Caki2 (cell line): ENCODE measurements at regions not wholly inside any gene's neighbourhood (a gene's known extent, or its start where the extent isn't known, plus 50 kb on each side); places are given as distances from the start of the nearest gene placed in this dataset.
"Not testable (repeated sequence)": the region's sequence is repeated elsewhere in the genome, so short reads cannot be mapped to it uniquely, and the experiment has no call there.

Experiments
- DNase-seq: peaks from one replicate; pipeline ENCODE4 v3.0.0-alpha.2; 2015; ENCODE audit warnings: low read depth
- in situ Hi-C: cut with HindIII; loops from 2 replicates; pipeline ENCODE4 v1.10.0; 2016; ENCODE audit warnings: low sequenced_read_pairs, low pct_unique_long_range_greater_than_20kb, mixed read lengths

- DNase-seq = no peak
- in situ Hi-C loops = no loop called here
Measured at GRCh38 chr6:141402489-141402888, 730.2 kb upstream of the GJE1 start.

GRCh38 chr6:141401851-141402250 lies 730.9 kb upstream of the GJE1 start:
- no peak for DNase-seq
- in situ Hi-C loops = no loop called here

GRCh38 chr6:141401168-141401567 lies 731.6 kb upstream of the GJE1 start:
- DNase-seq = no peak
- in situ Hi-C loops = no loop called here

- no peak for DNase-seq
- in situ Hi-C loops = no loop called here
Measured at GRCh38 chr6:141398949-141399348, 733.8 kb upstream of the GJE1 start.

- DNase-seq = no peak
- in situ Hi-C loops = no loop called here
Measured at GRCh38 chr6:141395443-141396008, 737.2 kb upstream of the GJE1 start.

- no peak for DNase-seq
- in situ Hi-C loops = no loop called here
Measured at GRCh38 chr6:141394565-141395051, 738.1 kb upstream of the GJE1 start.

- DNase-seq = no peak
- in situ Hi-C loops = no loop called here
Measured at GRCh38 chr6:141394125-141394536, 738.6 kb upstream of the GJE1 start.

GRCh38 chr6:141393405-141394124 lies 739.2 kb upstream of the GJE1 start:
- in situ Hi-C loops = no loop called here
- no peak for DNase-seq

GRCh38 chr6:141391135-141391534 lies 741.6 kb upstream of the GJE1 start:
- in situ Hi-C loops, DNase-seq: not testable (repeated sequence)

GRCh38 chr6:141388666-141389065 lies 744.1 kb upstream of the GJE1 start:
- DNase-seq = no peak
- in situ Hi-C loops = no loop called here

GRCh38 chr6:141370438-141370837 lies 762.3 kb upstream of the GJE1 start:
- in situ Hi-C loops = no loop called here
- no peak for DNase-seq

GRCh38 chr6:141366796-141367195 lies 765.9 kb upstream of the GJE1 start:
- in situ Hi-C loops, DNase-seq: not testable (repeated sequence)

- DNase-seq = no peak
- in situ Hi-C loops = no loop called here
Measured at GRCh38 chr6:141364694-141365093, 768.0 kb upstream of the GJE1 start.

GRCh38 chr6:141364232-141364631 lies 768.5 kb upstream of the GJE1 start:
- in situ Hi-C loops = no loop called here
- no peak for DNase-seq

GRCh38 chr6:141361559-141361958 lies 771.2 kb upstream of the GJE1 start:
- in situ Hi-C loops = no loop called here
- DNase-seq = no peak

GRCh38 chr6:141359953-141360352 lies 772.8 kb upstream of the GJE1 start:
- DNase-seq = no peak
- in situ Hi-C loops = no loop called here

GRCh38 chr6:141354191-141354955 lies 778.4 kb upstream of the GJE1 start:
- in situ Hi-C loops = no loop called here

GRCh38 chr6:141351721-141352120 lies 781.0 kb upstream of the GJE1 start:
- no peak for DNase-seq
- in situ Hi-C loops = no loop called here

More at GRCh38 chr6:141354191-141354955, 778.4 kb upstream of the GJE1 start:
- no peak for DNase-seq

GRCh38 chr6:141349710-141350109 lies 783.0 kb upstream of the GJE1 start:
- in situ Hi-C loops = no loop called here
- no peak for DNase-seq
